ENCODE measurements at regions not wholly inside any gene's neighbourhood (a gene's known extent, or its start where the extent isn't known, plus 50 kb on each side); places are given as distances from the start of the nearest gene placed in this dataset.
A peak's percentile ranks its signal among the peaks of the same experiment; 100 is the strongest.
"Not testable (repeated sequence)": the region's sequence is repeated elsewhere in the genome, so short reads cannot be mapped to it uniquely, and the experiment has no call there.

DNA sequence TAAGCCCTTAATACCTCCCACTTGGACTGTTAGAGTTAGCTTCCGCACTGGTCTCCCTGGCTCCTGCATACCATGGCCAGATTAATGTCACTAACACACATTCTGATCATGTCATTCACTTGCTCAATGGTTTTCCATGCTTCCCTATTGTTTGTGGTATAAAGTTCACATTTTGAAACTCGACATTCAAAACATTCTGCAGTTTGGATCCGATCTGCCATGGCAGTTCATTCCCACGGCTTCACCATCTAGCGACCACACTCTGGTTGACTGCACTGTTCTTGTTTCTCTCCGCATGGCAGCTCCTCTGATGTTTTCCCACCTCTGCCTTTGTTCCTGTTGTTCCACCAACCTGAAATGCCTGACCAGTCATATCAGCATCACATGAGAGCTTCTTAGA lies 87.4 kb upstream of the WAC start:
- DNase-seq (ENCODE audit: low read depth) = no peak

DNA sequence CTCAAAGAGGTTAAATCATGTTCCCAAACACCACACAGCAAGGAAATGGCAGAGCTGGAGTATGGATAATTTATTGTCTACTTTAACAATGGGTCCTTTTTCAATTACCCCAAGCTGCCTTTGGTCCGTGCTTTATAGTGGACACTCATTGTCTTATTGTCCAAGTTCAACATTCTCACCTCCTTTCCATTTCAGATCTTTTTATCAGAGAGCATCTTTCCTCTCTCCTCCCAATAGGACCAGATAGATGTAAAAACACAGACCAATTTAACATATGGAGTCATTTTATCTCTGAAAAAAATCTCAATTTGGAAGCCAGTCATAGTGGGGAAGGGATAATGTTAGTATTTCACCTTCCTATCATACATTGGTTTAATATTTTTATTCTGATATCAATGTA lies 83.5 kb upstream of the WAC start:
- DNase-seq (ENCODE audit: low read depth) = no peak

DNA sequence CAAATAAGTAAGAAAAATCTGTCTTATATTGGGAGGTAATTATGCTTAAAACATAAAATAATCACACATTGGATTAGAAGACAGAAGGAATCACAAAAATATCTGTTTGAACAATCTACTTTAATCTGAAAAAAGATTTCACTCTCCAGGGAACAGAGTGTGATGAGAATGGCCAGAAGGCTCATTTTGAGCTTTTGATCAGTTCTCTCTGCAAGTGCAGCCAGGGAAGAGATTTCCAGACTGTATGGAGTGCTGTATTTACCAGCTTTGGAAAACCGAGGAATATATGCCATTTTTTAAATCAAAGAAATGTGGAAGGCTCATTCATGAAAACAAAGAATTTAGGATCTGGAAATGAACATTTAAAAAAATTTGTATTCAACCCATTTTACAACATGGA lies 83.0 kb upstream of the WAC start:
- no peak for DNase-seq (ENCODE audit: low read depth)

DNA sequence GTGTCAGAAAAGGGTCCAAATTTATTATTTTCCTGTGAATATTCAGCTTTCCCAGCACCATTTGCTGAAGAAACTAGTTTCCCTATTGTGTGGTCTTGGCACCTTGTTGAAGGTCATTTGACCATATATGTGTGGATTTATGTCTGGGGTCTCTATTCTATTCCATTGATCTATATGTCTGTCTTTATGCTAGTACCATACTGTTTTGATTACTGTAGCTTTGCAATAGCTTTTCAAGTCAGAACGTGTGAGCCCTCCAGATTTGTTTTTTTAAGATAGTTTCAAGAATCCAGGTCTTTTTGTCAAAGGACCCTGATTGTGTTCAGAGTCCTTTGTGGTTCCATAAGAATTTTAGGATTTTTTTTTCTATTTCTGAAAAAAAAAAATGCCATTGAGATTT lies 79.0 kb upstream of the WAC start:
- no peak for DNase-seq (ENCODE audit: low read depth)

DNA sequence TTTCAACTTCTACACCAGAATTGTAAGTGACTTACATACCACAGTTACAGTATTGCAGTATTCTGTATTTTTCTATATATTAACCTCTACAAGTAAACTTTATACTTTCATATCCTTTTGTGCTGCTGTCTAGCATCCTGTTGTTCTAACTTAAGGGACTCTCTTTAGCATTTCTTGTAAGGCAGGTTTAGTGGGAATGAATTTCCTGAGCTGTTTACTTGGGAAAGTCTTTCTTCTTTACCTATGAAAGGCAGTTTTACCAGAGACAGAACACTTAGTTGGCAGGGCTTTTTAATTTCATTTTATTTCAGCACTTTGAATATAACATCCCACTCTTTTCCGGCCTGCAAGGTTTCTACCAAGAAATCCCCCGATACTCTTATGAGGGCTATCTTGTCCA lies 75.8 kb upstream of the WAC start:
- no peak for DNase-seq (ENCODE audit: low read depth)

DNA sequence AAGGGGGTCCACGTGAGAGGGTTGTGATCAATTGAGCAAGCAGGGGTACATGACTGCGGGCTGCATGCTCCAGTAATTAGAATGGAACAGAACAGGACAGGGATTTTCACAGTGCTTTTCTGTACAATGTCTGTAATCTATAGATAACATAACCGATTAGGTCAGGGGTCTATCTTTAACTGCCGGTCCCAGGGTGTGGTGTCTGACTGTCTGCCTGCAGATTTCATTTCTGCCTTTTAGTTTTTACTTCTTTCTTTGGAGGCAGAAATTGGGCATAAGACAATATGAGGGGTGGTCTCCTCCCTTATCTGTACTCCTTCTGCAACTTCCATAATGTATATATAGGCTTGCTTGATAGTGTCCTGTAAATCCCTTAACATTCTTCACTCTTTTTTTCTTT lies 75.0 kb upstream of the WAC start:
- DNase-seq (ENCODE audit: low read depth) = not testable (repeated sequence)

DNA sequence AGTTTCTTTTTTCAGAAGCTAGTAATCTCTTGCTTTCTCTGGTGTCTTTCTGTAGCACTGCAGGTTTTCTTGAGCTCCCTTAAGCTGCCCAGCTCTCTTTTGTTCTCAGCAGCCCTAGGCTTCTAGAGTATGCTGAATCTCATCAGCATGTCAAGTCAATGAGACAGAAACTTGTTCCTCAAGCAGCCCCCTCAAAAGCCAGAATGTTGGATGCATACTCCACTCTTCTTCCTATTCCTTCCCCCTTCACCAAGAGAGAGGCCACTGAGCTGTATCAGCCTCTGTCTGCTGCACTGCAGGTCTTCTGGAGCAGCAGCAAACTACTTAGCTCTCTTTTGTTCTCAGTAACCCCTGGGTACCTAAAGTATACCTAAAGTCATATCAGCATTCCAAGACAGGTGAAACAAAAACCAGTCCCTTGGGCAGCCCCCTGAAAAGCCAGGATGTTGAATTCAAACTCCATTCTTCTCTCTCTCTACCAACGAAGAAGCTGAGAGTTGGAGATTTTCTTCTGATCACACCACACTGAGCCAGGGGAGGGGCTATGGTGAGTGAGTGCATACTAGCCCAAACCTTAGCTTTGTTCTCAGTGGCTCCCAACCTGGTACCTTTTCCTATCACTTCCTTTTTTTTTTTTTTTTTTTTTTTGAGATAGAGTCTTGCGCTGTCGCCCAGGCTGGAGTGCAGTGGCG lies 73.3 kb upstream of the WAC start:
- DNase-seq (ENCODE audit: low read depth) = no peak

DNA sequence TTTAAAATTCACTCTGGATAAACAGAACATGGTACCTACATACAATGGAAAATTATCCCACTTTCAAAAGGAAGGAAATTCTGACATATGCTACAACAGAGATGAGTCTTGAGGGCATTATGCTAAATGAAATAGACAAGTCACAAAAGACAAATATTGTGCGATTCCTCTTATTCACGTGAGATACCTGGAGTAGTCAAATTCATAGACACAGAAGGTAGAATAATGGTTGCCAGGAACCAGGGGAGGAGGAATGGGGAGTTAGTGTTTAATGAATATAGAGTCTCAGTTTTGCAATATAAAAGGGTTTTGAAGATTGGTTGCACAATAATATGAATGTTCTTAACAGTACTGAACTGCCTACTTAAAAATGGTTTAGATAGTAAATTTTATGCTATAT lies 69.8 kb upstream of the WAC start:
- no peak for DNase-seq (ENCODE audit: low read depth)

DNA sequence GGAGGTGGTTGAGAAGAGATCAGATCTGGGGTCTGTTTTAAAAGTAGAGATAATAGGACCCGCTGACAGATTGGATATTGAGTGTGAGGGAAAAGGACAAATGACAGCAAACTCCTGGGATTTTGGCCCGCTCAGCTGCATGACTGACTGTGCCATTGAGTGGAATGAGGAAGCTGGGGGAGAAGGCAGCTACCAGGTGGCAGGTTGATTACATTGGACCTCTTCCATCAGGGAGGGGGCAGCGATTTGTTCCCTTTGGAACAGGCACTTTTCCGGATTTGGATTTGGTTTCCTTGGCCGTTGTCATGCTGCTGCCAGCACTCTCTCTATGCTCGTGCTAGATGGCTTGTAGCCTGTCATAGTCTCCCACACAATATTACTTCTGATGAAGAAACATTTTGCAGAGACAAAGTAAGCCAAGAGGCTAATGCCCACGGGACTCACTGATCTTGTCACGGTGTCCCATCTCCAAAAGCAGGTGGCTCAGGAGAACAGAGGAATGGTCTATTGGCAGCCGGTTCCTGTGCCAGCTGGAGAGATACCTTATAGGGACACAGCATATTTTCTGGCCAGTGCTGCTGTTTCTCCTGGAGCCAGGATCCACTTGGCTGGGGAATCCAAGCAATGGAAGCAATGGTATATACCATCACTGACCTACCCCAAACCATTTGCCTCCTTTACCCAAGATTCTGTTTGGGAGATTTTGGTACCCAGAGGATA lies 69.1 kb upstream of the WAC start:
- no peak for DNase-seq (ENCODE audit: low read depth)

DNA sequence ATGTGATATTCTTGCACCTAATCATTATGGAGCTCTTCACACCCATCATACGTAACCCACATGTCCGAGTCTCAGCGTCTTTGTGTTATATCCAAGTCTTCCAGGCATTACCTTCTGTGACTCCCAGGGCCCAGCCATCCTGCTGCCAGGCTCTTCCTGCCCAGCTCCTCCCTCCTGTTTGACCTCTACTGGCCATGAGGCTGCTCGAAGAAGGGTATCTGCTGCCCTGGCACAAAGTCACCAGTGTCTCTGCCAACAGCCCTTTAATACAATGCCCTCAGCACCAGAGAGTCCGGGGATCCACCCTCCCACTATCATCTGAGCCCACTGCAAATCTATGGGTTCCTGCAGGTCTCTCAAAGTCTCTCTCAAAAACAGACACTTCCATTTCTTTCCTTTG lies 65.3 kb upstream of the WAC start:
- DNase-seq (ENCODE audit: low read depth) = no peak

DNA sequence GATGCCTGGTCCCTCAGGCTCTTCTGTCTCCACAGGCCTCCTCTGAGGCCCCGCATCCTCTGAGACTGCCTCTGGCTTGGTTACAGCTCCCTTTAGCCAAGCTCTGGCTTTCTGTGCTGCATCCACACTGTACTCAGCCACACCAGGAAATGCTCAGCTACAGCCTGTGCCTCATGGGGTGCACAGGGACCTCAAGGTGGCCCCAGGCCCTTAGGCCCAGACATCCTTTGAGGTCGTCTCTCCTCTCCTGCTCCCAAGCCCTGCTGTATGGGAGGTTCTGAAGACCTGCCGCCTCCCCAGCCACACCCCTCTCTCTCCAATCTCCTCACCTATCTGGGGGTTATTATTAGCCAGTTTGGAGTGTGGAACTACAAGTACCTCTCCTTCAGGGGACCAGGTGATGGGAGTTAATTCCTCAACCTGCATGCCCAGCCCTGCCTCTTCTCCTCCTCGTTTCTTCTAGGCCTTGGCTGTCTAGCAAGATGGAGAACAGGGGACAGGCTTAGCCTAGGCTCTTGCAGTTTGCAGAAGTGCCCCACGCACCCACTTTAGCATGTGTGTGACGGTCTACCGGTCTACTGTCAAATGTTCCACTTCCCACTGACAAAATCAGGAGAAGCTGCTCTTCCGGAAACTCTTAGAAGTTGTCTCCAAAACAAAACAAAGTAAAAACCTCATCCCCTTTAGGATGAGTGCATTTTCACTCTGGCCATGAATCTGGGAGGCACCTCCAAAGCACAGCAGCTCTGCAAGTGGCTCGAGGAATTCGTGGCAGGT lies 64.0 kb upstream of the WAC start:
- DNase-seq (ENCODE audit: low read depth) = no peak

DNA sequence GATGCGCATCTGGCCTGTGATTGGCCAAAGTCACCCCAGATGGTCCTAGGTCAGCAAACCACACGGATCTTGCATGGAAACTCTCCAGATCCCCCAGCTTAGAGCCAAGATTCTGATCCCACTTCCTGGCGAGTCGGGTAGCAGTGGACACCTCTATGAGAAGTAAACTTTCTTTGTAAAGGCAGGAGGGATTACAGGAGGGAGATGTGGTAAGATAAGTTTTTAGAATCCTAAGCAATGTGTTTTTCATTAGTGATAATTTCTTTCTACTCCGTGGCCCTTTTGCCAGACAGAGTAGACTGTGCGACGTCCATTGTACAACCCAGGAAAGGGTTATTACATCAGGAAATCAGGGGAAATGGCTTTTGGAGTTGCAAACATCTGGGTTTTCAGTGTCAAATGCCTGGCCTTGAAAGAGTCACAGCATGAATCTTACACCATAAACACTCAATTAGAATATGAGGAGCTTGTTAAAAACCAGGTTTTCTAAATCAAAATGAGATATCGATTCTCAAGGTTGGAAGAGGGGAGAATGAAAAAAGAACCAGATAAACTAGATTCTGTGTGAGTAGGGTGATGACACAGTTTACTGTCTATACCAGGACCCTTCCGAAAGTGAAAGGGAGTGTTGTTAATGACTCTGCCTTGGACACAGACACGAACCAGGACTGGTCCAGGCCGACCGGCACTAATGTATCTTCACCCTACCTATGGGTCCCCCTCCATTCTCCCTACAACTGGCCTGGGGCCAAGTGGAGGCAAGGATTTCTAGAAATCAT lies 61.9 kb upstream of the WAC start:
- DNase-seq (ENCODE audit: low read depth) = peak; percentile 32

DNA sequence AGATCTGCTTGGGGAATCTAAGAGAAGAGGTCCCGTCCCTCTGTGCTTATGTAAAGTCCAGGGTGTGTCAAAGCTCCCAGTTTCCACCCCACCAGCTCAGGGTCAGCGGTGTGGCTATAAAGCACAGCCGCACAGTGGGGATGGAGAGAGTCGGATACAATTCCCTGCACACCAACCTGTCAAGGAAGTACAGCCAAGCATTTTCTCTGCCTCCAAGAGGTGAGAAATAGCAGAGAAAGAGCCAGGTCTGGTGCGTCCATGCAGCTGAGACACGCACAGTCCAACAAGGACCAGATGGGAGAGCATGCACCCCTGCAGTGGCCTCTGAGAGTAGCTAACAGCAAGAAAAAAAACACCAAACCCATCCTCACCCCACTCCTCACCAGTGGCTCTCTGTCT lies 61.3 kb upstream of the WAC start:
- no peak for DNase-seq (ENCODE audit: low read depth)

DNA sequence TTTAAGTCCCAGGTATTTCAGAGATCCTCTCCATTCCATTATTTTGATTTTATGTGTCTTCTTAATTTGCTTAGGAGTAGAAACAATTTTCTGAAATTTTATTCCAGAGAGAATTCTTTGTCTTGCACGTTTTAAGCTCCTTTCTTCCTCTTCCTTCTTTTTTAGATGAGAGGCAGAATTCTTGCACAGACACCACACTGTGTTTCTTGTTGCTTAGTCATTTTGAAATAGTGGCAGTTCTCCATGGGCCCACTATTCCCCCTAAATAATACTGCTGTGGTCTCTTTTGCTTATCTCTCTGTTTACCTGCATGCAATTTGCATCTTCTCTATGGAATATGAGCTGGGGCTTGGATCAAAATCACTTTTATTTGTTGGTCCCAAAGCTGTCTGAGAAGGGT lies 54.3 kb upstream of the WAC start:
- DNase-seq (ENCODE audit: low read depth) = no peak

DNA sequence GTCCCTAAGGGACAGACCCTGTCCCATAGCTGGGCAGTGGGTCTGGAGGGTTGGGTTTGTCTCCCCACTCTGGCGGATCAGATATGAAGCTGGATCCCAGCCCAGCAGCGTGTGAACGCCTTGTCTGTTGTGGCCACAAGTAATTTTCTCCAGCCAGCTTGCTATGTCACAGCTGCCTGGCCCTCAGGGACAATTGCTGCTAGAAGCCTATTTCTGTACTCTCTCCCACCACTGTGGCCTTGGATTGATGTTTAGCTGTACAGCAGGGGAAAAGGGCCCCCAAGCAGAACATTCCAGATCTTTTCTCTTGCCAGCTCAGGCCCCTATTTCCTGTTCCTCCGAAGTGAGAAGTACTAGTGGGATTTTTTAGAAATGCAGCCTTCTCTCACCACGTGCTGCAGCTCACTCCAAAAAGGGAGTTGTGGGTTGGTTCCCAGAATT lies 53.5 kb upstream of the WAC start:
- DNase-seq (ENCODE audit: low read depth) = peak; percentile 8

DNA sequence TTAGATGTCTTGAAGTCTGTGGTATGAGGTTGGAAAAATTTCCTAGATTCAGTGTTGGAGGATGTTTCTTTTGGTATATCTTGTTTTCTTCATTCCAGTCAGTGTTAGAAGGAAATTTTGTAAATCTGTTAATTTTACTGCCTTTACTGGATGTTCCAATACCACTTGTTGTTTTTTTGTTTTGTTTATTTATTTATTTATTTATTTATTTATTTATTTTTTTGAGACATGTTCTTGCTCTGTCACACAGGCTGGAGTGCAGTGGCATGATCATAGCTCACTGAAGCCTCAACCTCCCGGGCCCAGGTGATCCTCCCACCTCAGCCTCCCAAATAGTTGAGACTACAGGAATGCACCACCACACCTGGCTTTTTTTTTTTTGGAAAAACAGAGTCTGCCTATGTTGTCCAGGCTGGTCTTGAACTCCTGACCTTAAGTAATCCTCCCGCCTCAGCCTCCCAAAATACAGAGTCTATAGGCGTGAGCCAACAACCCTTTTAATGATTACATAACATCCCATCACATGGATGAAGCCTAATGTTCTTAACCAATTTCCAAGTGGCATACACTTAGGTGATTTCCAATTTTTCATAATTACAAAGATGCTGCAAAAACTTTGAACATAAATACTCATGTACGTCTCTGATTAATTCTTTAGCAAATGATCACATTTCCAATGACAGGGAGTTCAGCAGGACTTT lies 52.8 kb upstream of the WAC start:
- no peak for DNase-seq (ENCODE audit: low read depth)

DNA sequence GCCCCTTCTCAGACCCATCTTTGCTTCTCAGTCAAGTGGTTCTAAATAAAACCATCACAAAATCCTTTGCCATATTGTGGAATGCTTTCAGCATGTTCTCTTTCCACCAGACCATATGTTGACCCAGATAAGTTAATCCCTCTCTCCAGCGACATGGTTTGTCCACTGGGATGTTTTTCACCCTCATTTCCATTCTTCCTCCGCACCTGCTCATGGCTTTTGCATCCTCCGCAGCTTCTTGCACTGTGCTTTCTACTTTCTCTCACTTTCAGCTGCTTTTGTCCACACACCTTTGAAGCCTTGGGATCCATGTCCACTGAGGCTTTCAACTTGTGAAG lies 52.3 kb upstream of the WAC start:
- DNase-seq (ENCODE audit: low read depth) = no peak

DNA sequence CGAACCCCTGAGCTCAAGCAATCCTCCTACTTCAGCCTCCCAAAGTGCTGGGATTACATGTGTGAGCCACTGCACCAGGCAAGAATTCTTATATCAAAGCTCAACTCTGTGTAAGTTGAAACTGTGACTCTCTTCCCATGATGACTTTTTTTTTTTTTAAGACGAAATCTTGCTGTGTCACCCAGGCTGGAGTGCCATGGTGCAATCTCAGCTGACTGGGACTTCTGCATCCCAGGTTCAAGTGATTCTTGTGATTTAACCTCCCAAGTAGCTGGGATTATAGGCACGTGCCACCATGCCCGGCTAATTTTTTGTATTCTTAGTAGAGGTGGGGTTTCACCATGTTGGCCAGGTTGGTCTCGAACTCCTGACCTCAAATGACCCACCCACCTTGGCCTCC lies 51.6 kb upstream of the WAC start:
- not testable (repeated sequence) for DNase-seq (ENCODE audit: low read depth)

DNA sequence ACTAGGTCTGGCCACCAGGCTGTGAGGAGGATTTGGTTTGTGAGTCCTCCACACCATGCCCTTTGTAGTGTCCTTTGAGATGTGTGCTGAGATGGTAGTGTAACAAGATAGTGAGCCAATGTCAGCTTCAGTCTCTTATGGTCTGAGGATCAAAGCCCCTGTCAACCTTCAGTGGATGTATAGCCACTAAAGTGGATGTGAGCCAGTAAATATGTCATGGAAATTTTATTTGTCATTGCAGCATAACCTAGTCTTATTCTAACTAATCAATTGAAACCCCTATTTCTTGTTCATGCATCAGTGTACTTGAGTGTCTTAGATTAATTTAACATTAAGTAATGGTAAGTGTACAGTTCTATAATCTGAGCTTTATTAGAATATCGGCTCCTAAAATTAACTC lies 51.0 kb upstream of the WAC start:
- no peak for DNase-seq (ENCODE audit: low read depth)

Data from EH (cell line).